GM12891 (cell line): ENCODE measurements at regions not wholly inside any gene's neighbourhood (a gene's known extent, or its start where the extent isn't known, plus 50 kb on each side); places are given as distances from the start of the nearest gene placed in this dataset.

ENCODE experiments used
- POLR2A ChIP-seq: IDR thresholded peaks from 2 replicates; pipeline ENCODE4 v1.6.1; 2011; ENCODE audit warnings: low read depth, low read length, control low read depth
- POLR2AphosphoS5 ChIP-seq: IDR thresholded peaks from 2 replicates; pipeline ENCODE4 v1.6.1; 2011; ENCODE audit warnings: low read depth, low read length, control low read depth
- SPI1 ChIP-seq: IDR thresholded peaks from 2 replicates; pipeline ENCODE4 v1.6.1; 2011; ENCODE audit warnings: low read depth, low read length, control low read depth

DNA sequence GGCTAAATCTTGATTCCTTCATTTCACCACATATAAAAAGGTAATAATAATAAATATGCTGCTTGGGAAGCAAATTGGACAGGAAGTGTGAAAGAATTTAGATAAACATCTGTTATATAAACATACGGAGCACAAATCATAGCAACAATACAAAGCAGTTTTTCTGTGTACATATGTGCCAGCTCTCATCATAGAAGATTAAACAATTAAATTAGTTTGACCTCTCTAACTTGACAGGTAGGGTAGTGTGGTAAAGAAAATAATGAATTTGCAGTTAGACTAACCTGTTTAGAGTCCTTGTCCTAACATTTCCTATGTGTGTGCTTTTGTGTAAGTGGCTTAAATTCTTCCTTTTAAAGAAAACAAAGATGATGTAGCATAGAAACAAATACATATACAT is 995.7 kb upstream of the TENM4 start:
- TF ChIP-seq POLR2AphosphoS5 (no peak), SPI1 (no peak), POLR2A (no peak)
